SH-SY5Y (cell line): ENCODE measurements at regions not wholly inside any gene's neighbourhood (a gene's known extent, or its start where the extent isn't known, plus 50 kb on each side); places are given as distances from the start of the nearest gene placed in this dataset.

Experiments
- GATA2 ChIP-seq: IDR thresholded peaks from 2 replicates; pipeline ENCODE4 v1.6.1; 2011; ENCODE audit warnings: mild to moderate bottlenecking, low read depth, low read length
- GATA3 ChIP-seq: IDR thresholded peaks from 2 replicates; pipeline ENCODE4 v1.6.1; 2011; ENCODE audit warnings: low read depth, mild to moderate bottlenecking, low read length, moderate library complexity

DNA sequence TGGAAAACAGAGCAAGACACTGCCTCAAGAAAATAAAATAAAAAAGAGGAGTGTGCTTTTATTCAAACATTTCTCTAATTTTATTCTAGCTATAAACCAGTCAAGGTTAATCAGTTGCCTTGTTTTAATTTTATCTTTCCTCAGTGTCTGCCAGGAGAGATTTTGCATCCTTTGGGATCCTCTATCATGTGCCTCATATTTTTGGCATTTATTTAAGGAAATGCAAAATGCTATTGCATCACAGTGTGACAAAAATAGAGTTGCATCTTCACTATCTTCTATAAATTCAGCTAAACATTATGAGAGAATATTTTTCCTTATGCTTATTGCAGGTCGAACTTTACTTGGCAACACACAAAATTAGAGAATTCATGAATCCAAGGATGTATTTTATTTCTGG lies 639.0 kb upstream of the KLF12 start:
- no peak for TF ChIP-seq GATA2
- no peak for TF ChIP-seq GATA3
